ENCODE measurements at regions not wholly inside any gene's neighbourhood (a gene's known extent, or its start where the extent isn't known, plus 50 kb on each side); places are given as distances from the start of the nearest gene placed in this dataset.

GRCh38 chr4:162727232-162727631, 439.5 kb downstream of the NAF1 start:
- TF ChIP-seq CTCF (IDR thresholded peaks at IDR 0.05) (no peak), POLR2A (IDR thresholded peaks at IDR 0.05) (no peak)

Data from uterus (tissue), 2 donors.